HAP-1 (cell line): ENCODE measurements at regions not wholly inside any gene's neighbourhood (a gene's known extent, or its start where the extent isn't known, plus 50 kb on each side); places are given as distances from the start of the nearest gene placed in this dataset.
"Not testable (repeated sequence)": the region's sequence is repeated elsewhere in the genome, so short reads cannot be mapped to it uniquely, and the experiment has no call there.

ENCODE experiments used
- DNase-seq, 2 experiments: peaks; one replicate each; pipeline ENCODE4 v3.0.0-alpha.2; 2016 to 2020; ENCODE audit warnings: low spot score in 2 of 2
- H3K27me3 ChIP-seq: fragments of 250-450 bp; sonication (Bioruptor Pico); 2 replicates; pipeline ENCODE4 v1.5.1; 2020; ENCODE audit warnings: low read depth, mild to moderate bottlenecking, moderate library complexity
- H3K36me3 ChIP-seq: fragments of 250-450 bp; sonication (Bioruptor Pico); replicated peaks from 2 replicates; pipeline ENCODE4 v1.5.1; 2020; ENCODE audit warnings: mild to moderate bottlenecking
- H3K4me1 ChIP-seq: fragments of 250-450 bp; sonication (Bioruptor Pico); 2 replicates; pipeline ENCODE4 v1.5.1; 2020; ENCODE audit warnings: mild to moderate bottlenecking
- H3K4me3 ChIP-seq: fragments of 250-450 bp; sonication (Bioruptor Pico); 2 replicates; pipeline ENCODE4 v1.5.1; 2020; ENCODE audit warnings: mild to moderate bottlenecking, moderate library complexity
- H3K9me3 ChIP-seq: fragments of 250-450 bp; sonication (Bioruptor Pico); 2 replicates; pipeline ENCODE4 v1.5.1; 2020; ENCODE audit warnings: mild to moderate bottlenecking, moderate library complexity
- in situ Hi-C: fragments of 300-500 bp; cut with MboI; formaldehyde crosslinking; loops from 3 replicates; pipeline ENCODE4 v1.14.3; 2020; ENCODE audit warnings: low sequenced_read_pairs, inconsistent platforms, mixed read lengths

- in situ Hi-C loops: no loop called here
- H3K36me3 ChIP-seq: no peaks in the 10 kb centered on the region
- no peak for DNase-seq
- no peaks in the 10 kb centered on the region for H3K9me3 ChIP-seq
- H3K4me3 ChIP-seq: no peak overlapping the region
- H3K4me1 ChIP-seq: no peaks in the 10 kb centered on the region
- H3K27me3 ChIP-seq: no peaks in the 10 kb centered on the region; the same call in 1 of the 2 replicates
These were observed 253.9 kb downstream of the AGTPBP1 start for GRCh38 chr9:85487872-85488271.

- Histone ChIP-seq H3K4me3 (no peak overlapping the region), H3K36me3 (no peaks in the 10 kb centered on the region), H3K4me1 (no peaks in the 10 kb centered on the region), H3K9me3 (no peaks in the 10 kb centered on the region), H3K27me3 (no peaks in the 10 kb centered on the region; the same call in 1 of the 2 replicates)
- no peak for DNase-seq
- in situ Hi-C loops: no loop called here
These were observed 257.5 kb downstream of the AGTPBP1 start for GRCh38 chr9:85484235-85484634.

- Histone ChIP-seq H3K36me3 (no peaks in the 10 kb centered on the region), H3K4me3 (no peak overlapping the region), H3K9me3 (no peaks in the 10 kb centered on the region), H3K4me1 (no peaks in the 10 kb centered on the region), H3K27me3 (no peaks in the 10 kb centered on the region; the same call in 1 of the 2 replicates)
- no peak for DNase-seq
- in situ Hi-C loops: no loop called here
These were observed 258.5 kb downstream of the AGTPBP1 start for GRCh38 chr9:85483208-85483607.

- Histone ChIP-seq H3K9me3 (no peaks in the 10 kb centered on the region), H3K27me3 (no peaks in the 10 kb centered on the region; the same call in 1 of the 2 replicates), H3K4me3 (no peak overlapping the region)
These were observed 262.4 kb downstream of the AGTPBP1 start for GRCh38 chr9:85479305-85479704.

GRCh38 chr9:85478847-85479246 lies 262.9 kb downstream of the AGTPBP1 start:
- in situ Hi-C loops: no loop called here
- Histone ChIP-seq H3K36me3 (no peaks in the 10 kb centered on the region), H3K4me3 (no peak overlapping the region), H3K9me3 (no peaks in the 10 kb centered on the region), H3K4me1 (no peaks in the 10 kb centered on the region), H3K27me3 (no peaks in the 10 kb centered on the region; the same call in 1 of the 2 replicates)
- no peak for DNase-seq

More at GRCh38 chr9:85479305-85479704, 262.4 kb downstream of the AGTPBP1 start:
- no peaks in the 10 kb centered on the region for H3K36me3 ChIP-seq
- in situ Hi-C loops: no loop called here
- no peaks in the 10 kb centered on the region for H3K4me1 ChIP-seq
- DNase-seq: no peak

- in situ Hi-C loops: not testable (repeated sequence)
These were observed 266.9 kb downstream of the AGTPBP1 start for GRCh38 chr9:85474896-85475295.

GRCh38 chr9:85471791-85472190 lies 270.0 kb downstream of the AGTPBP1 start:
- no peaks in the 10 kb centered on the region for H3K4me1 ChIP-seq
- H3K27me3 ChIP-seq: no peaks in the 10 kb centered on the region
- H3K9me3 ChIP-seq: no peaks in the 10 kb centered on the region
- in situ Hi-C loops: no loop called here
- H3K36me3 ChIP-seq: no peaks in the 10 kb centered on the region
- H3K4me3 ChIP-seq: no peak overlapping the region
- DNase-seq: no peak

More at GRCh38 chr9:85474896-85475295, 266.9 kb downstream of the AGTPBP1 start:
- not testable (repeated sequence) for H3K27me3 ChIP-seq, H3K4me1 ChIP-seq, H3K4me3 ChIP-seq, DNase-seq, H3K9me3 ChIP-seq, H3K36me3 ChIP-seq

- no peaks in the 10 kb centered on the region for H3K36me3 ChIP-seq
- no peak for DNase-seq
- no peaks in the 10 kb centered on the region for H3K9me3 ChIP-seq
- H3K27me3 ChIP-seq: no peaks in the 10 kb centered on the region
- in situ Hi-C loops: no loop called here
- no peaks in the 10 kb centered on the region for H3K4me1 ChIP-seq
- H3K4me3 ChIP-seq: no peak overlapping the region
These were observed 272.7 kb downstream of the AGTPBP1 start for GRCh38 chr9:85469041-85469440.

GRCh38 chr9:85466834-85467233 lies 274.9 kb downstream of the AGTPBP1 start:
- no peaks in the 10 kb centered on the region for H3K36me3 ChIP-seq
- in situ Hi-C loops: no loop called here

GRCh38 chr9:85458114-85458864 lies 283.5 kb downstream of the AGTPBP1 start:
- H3K4me1 ChIP-seq, DNase-seq, H3K4me3 ChIP-seq, H3K9me3 ChIP-seq, H3K36me3 ChIP-seq, H3K27me3 ChIP-seq, in situ Hi-C loops: not testable (repeated sequence)

More at GRCh38 chr9:85466834-85467233, 274.9 kb downstream of the AGTPBP1 start:
- Histone ChIP-seq H3K9me3 (no peaks in the 10 kb centered on the region), H3K4me1 (no peaks in the 10 kb centered on the region), H3K27me3 (no peaks in the 10 kb centered on the region), H3K4me3 (no peak overlapping the region)
- DNase-seq: no peak

- no peaks in the 10 kb centered on the region for H3K36me3 ChIP-seq
- DNase-seq: no peak
- no peaks in the 10 kb centered on the region for H3K27me3 ChIP-seq
- no peaks in the 10 kb centered on the region for H3K4me1 ChIP-seq
- no peaks in the 10 kb centered on the region for H3K9me3 ChIP-seq
- in situ Hi-C loops: no loop called here
- H3K4me3 ChIP-seq: no peak overlapping the region
These were observed 287.9 kb downstream of the AGTPBP1 start for GRCh38 chr9:85453850-85454249.

GRCh38 chr9:85452841-85453240 lies 288.9 kb downstream of the AGTPBP1 start:
- no peak overlapping the region for H3K4me3 ChIP-seq
- H3K4me1 ChIP-seq: no peaks in the 10 kb centered on the region
- in situ Hi-C loops: no loop called here
- H3K27me3 ChIP-seq: no peaks in the 10 kb centered on the region
- DNase-seq: no peak
- no peaks in the 10 kb centered on the region for H3K36me3 ChIP-seq
- no peaks in the 10 kb centered on the region for H3K9me3 ChIP-seq

GRCh38 chr9:85451680-85452079 lies 290.1 kb downstream of the AGTPBP1 start:
- no peaks in the 10 kb centered on the region for H3K36me3 ChIP-seq
- H3K27me3 ChIP-seq: no peaks in the 10 kb centered on the region
- no peak for DNase-seq
- in situ Hi-C loops: no loop called here
- H3K4me3 ChIP-seq: no peak overlapping the region
- no peaks in the 10 kb centered on the region for H3K4me1 ChIP-seq
- no peaks in the 10 kb centered on the region for H3K9me3 ChIP-seq

GRCh38 chr9:85445887-85446286 lies 295.9 kb downstream of the AGTPBP1 start:
- Histone ChIP-seq H3K9me3 (no peaks in the 10 kb centered on the region), H3K27me3 (no peaks in the 10 kb centered on the region), H3K36me3 (no peaks in the 10 kb centered on the region), H3K4me3 (no peak overlapping the region), H3K4me1 (no peaks in the 10 kb centered on the region)
- DNase-seq: no peak
- in situ Hi-C loops: loop anchor here (10.0 kb wide), 1 partner anchor 59 kb away; no protein-coding TSS in a partner anchor
